Loucy (cell line): ENCODE measurements at regions not wholly inside any gene's neighbourhood (a gene's known extent, or its start where the extent isn't known, plus 50 kb on each side); places are given as distances from the start of the nearest gene placed in this dataset.
"Not testable (repeated sequence)": the region's sequence is repeated elsewhere in the genome, so short reads cannot be mapped to it uniquely, and the experiment has no call there.

Experiments used
- H2AFZ ChIP-seq: fragments of 200-600 bp; sonication (generic); 2 replicates; pipeline ENCODE4 v1.6.0; 2016; ENCODE audit warnings: antibody characterized with exemption, mild to moderate bottlenecking, low read length, moderate library complexity
- H3F3A ChIP-seq: fragments of 200-600 bp; 2 replicates; pipeline ENCODE4 v1.6.0; 2016; ENCODE audit warnings: antibody characterized with exemption, low read depth, mild to moderate bottlenecking
- H3K27me3 ChIP-seq: fragments of 200-600 bp; sonication (generic); 2 replicates; pipeline ENCODE4 v1.6.1; 2014; ENCODE audit warnings: low read length, mild to moderate bottlenecking; ENCODE audit not compliant: insufficient read depth, poor library complexity, severe bottlenecking
- H3K36me3 ChIP-seq: fragments of 200-600 bp; sonication (generic); 2 replicates; pipeline ENCODE4 v1.6.1; 2016; ENCODE audit warnings: low read length; ENCODE audit not compliant: insufficient read depth
- H3K4me1 ChIP-seq: fragments of 200-600 bp; sonication (generic); 2 replicates; pipeline ENCODE4 v1.5.1; 2014; ENCODE audit warnings: low read length, mild to moderate bottlenecking; ENCODE audit not compliant: insufficient read depth, poor library complexity, severe bottlenecking
- H3K4me2 ChIP-seq: fragments of 200-600 bp; sonication (generic); 2 replicates; pipeline ENCODE4 v1.6.0; 2014; ENCODE audit warnings: antibody characterized with exemption, low read length, low read depth, mild to moderate bottlenecking; ENCODE audit not compliant: poor library complexity, severe bottlenecking
- H3K4me3 ChIP-seq: fragments of 200-600 bp; sonication (generic); 2 replicates; pipeline ENCODE4 v1.5.1; 2014; ENCODE audit warnings: low read length, mild to moderate bottlenecking, mixed read lengths; ENCODE audit not compliant: poor library complexity, severe bottlenecking
- H3K79me2 ChIP-seq: fragments of 200-600 bp; sonication (generic); 2 replicates; pipeline ENCODE4 v1.6.1; 2014; ENCODE audit warnings: low read length; ENCODE audit not compliant: insufficient read depth
- H3K9ac ChIP-seq: fragments of 200-600 bp; sonication (generic); 2 replicates; pipeline ENCODE4 v1.6.0; 2014; ENCODE audit warnings: mild to moderate bottlenecking, low read depth, low read length, moderate library complexity; ENCODE audit not compliant: poor library complexity, severe bottlenecking
- H3K9me2 ChIP-seq: fragments of 200-600 bp; sonication (generic); replicated peaks from 2 replicates; pipeline ENCODE4 v1.6.1; 2016; ENCODE audit warnings: low read depth, low read length, mixed read lengths
- H3K9me3 ChIP-seq: fragments of 200-600 bp; sonication (generic); 2 replicates; pipeline ENCODE4 v1.6.1; 2014; ENCODE audit warnings: mild to moderate bottlenecking, antibody characterized with exemption, low read length, low read depth; ENCODE audit not compliant: insufficient read depth
- H4K20me1 ChIP-seq: fragments of 200-600 bp; sonication (generic); 2 replicates; pipeline ENCODE4 v1.6.0; 2014; ENCODE audit warnings: antibody characterized with exemption, low read length, mild to moderate bottlenecking; ENCODE audit not compliant: insufficient read depth, poor library complexity, severe bottlenecking
- EZH2phosphoT487 ChIP-seq: fragments of 200-600 bp; IDR thresholded peaks from 2 replicates; pipeline ENCODE4 v1.6.1; 2018; ENCODE audit warnings: antibody characterized with exemption, mild to moderate bottlenecking, moderate library complexity, borderline replicate concordance
- TF ChIP-seq, protein P1 (sequence below): fragments of 200-600 bp; sonication (generic); conservative IDR thresholded peaks from 2 replicates; pipeline ENCODE4 v1.5.1; 2014; ENCODE audit warnings: mild to moderate bottlenecking, antibody characterized with exemption, low read length

DNA sequence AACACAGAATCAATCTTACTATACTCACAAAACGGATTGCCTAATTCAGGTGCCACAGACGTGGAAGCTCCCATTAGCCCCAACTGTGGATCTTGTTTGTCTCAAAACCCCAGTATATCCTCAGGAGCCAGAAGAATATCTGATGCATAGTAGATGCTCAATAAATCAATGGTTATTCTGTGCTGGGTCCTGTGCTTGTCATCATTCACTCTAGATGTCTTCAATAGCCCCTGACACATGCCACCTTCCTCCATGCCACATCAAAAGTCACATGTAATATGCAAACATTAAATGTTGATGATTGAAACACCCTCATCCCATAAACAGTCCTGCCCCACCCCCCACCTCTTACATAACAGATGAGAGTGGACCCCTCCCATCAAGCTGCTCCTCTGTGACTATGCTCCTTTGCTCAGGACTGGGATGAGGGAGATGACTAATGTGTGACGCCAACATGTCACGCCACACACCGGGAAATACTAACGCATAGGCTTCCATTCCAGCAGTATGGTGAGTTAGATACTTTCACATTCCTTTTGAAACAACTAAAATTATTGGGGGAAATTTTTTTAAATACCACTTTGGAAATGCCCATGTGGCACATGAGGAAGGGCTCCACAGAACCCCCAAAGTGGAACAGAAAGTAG, 267.6 kb upstream of the SDK2 start:
- H3K4me3 ChIP-seq: no peak overlapping the region
- no peaks in the 10 kb centered on the region; the same call in none of the 2 replicates for H3K9me3 ChIP-seq
- no peaks in the 10 kb centered on the region for H4K20me1 ChIP-seq
- no peak overlapping the region for H2AFZ ChIP-seq
- no peaks in the 10 kb centered on the region for H3K9me2 ChIP-seq
- no peaks in the 10 kb centered on the region for H3K36me3 ChIP-seq
- H3K4me1 ChIP-seq: no peaks in the 10 kb centered on the region
- no peak overlapping the region for H3K4me2 ChIP-seq
- H3K27me3 ChIP-seq: peaks cover 70% of the 10 kb centered on the region
- H3F3A ChIP-seq: no peaks in the 10 kb centered on the region
- no peaks in the 10 kb centered on the region for H3K79me2 ChIP-seq
- no peak for TF ChIP-seq EZH2phosphoT487
- TF ChIP-seq, protein P1, sequence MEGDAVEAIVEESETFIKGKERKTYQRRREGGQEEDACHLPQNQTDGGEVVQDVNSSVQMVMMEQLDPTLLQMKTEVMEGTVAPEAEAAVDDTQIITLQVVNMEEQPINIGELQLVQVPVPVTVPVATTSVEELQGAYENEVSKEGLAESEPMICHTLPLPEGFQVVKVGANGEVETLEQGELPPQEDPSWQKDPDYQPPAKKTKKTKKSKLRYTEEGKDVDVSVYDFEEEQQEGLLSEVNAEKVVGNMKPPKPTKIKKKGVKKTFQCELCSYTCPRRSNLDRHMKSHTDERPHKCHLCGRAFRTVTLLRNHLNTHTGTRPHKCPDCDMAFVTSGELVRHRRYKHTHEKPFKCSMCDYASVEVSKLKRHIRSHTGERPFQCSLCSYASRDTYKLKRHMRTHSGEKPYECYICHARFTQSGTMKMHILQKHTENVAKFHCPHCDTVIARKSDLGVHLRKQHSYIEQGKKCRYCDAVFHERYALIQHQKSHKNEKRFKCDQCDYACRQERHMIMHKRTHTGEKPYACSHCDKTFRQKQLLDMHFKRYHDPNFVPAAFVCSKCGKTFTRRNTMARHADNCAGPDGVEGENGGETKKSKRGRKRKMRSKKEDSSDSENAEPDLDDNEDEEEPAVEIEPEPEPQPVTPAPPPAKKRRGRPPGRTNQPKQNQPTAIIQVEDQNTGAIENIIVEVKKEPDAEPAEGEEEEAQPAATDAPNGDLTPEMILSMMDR: no peak
- no peak overlapping the region for H3K9ac ChIP-seq

DNA sequence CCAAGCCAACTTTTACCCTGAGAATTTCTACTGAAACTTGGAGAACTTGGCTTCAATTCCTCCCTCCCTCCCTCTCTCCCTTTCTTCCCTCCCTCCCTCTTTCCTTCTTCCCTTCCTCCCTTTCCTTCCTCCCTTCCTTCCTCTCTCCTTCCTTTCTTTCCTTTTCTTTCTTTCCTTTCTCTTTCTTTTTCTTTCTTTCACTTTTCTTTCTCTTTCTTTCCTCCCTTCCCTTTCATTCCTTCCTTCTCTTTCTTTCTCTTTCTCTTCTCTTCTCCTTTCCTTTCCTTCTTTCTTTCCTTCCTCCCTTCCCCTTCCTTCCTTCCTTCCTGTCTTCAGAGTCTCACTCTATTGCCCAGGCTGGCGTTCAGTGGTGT, 268.1 kb upstream of the SDK2 start:
- no peak overlapping the region for H3K4me3 ChIP-seq
- H3K9me3 ChIP-seq: no peaks in the 10 kb centered on the region; the same call in none of the 2 replicates
- H3K36me3 ChIP-seq: no peaks in the 10 kb centered on the region
- no peaks in the 10 kb centered on the region for H3K4me1 ChIP-seq
- no peaks in the 10 kb centered on the region for H3F3A ChIP-seq
- H3K27me3 ChIP-seq: peaks cover 75% of the 10 kb centered on the region
- no peak overlapping the region for H2AFZ ChIP-seq
- no peaks in the 10 kb centered on the region for H3K9me2 ChIP-seq
- TF ChIP-seq EZH2phosphoT487: no peak
- TF ChIP-seq, protein P1: no peak
- H3K79me2 ChIP-seq: no peaks in the 10 kb centered on the region
- no peak overlapping the region for H3K4me2 ChIP-seq
- no peaks in the 10 kb centered on the region for H4K20me1 ChIP-seq
- H3K9ac ChIP-seq: no peak overlapping the region

DNA sequence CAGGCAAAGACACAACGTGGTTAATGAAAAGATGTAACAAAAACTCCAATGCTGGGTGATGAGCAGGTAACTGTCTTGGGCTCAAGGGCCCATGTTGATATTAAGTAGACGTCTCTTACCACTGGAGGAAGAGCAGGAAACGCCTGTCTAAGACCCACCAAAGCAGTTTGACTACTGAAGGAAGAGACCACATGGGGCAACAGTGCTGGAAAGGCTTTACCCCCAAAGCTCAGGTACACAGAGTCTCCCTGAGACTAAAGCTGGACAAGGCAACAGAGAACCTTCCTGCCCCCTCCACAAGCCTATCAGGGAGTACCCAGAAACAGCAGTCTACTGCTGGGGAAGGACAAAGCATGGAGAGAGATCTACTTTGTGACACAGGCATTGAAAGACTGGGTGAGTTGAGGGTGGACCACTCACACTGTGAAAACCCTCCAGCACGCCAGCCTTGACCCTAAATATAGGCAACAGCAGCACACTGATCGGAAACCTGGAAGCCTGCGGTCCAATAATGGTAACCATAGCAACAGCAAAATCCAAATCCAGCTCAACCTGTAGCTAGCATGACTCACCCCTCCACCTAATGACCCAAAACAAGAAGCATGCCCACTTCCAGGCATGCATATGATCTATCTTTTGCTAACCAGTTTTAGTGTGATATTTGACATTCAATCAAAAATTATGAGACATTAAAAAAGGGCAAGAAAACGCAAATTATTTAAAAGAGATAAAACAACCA, 270.5 kb upstream of the SDK2 start:
- no peak overlapping the region for H3K4me2 ChIP-seq
- H4K20me1 ChIP-seq: no peaks in the 10 kb centered on the region
- H3K4me1 ChIP-seq: no peaks in the 10 kb centered on the region
- no peak overlapping the region for H2AFZ ChIP-seq
- no peak for TF ChIP-seq EZH2phosphoT487
- TF ChIP-seq, protein P1: no peak
- H3K9ac ChIP-seq: no peak overlapping the region
- H3K79me2 ChIP-seq: no peaks in the 10 kb centered on the region
- no peaks in the 10 kb centered on the region for H3K9me2 ChIP-seq
- no peaks in the 10 kb centered on the region for H3F3A ChIP-seq
- peaks cover 85% of the 10 kb centered on the region for H3K27me3 ChIP-seq
- H3K9me3 ChIP-seq: no peaks in the 10 kb centered on the region; the same call in none of the 2 replicates
- no peaks in the 10 kb centered on the region for H3K36me3 ChIP-seq
- no peak overlapping the region for H3K4me3 ChIP-seq

DNA sequence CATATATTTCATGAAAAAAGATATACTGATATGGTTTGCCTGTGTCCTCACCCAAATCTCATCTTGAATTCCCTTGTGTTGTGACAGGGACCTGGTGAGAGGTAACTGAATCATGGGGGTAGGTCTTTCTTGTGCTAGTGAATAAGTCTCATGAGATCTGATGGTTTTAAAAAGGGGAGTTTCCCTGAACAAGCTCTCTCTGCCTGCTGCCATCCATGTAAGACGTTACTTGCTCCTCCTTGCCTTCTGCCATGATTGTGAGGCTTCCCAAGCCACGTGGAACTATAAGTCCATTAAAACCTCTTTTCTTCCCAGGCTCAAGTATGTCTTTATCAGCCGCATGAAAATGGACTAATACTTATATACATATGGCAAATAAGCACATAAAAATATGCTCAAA, 274.8 kb upstream of the SDK2 start:
- not testable (repeated sequence) for H3K4me3 ChIP-seq, H3K9ac ChIP-seq, H3K79me2 ChIP-seq, H4K20me1 ChIP-seq, H3F3A ChIP-seq, H3K4me1 ChIP-seq, H3K36me3 ChIP-seq, H3K9me2 ChIP-seq, H3K9me3 ChIP-seq, H3K4me2 ChIP-seq, H2AFZ ChIP-seq
- peaks cover 87% of the 10 kb centered on the region for H3K27me3 ChIP-seq
